ENCODE measurements at regions not wholly inside any gene's neighbourhood (a gene's known extent, or its start where the extent isn't known, plus 50 kb on each side); places are given as distances from the start of the nearest gene placed in this dataset.

DNA sequence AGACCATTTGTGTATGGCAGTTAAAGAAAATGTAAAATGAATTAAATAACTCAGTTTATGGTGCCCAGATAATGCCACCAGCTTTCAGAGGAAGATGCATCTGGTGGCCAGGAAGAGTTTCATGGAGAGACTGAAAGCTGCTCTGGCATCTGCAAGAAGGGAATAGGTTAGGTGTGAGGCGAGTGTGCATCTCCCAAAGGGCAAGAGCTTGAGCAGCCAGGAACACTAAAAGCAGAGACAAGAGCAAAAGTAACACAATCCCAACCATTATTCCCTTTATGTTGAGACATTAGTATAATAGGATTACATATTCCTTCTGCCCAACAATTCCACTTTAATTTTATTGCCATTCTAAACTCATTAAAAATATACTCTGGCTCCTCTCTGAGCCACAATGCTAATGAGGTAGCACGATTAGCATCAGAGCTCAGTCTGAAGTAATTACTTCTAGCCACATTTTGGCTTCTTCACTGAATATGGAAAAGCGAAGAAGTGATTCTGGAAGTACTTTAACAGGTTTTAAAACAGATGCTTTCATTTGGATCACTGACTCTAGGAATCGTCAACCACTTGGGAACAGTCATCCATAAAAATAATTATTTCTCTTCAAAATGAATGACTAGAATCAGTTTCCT lies 309.4 kb upstream of the TMTC1 start:
- H3K4me3 ChIP-seq (ENCODE audit: low read depth, low read length): no peak overlapping the region
- no peak for TF ChIP-seq CTCF (IDR thresholded peaks at IDR 0.05; ENCODE audit: insufficient read depth, low read depth, low read length)
- DNase-seq (ENCODE audit: low read depth): no peak

GRCh38 chr12:30090258-30090657 lies 306.5 kb upstream of the TMTC1 start:
- TF ChIP-seq CTCF (IDR thresholded peaks at IDR 0.05; ENCODE audit: insufficient read depth, low read depth, low read length): no peak
- no peak for DNase-seq (ENCODE audit: low read depth)
- H3K4me3 ChIP-seq (ENCODE audit: low read depth, low read length): no peak overlapping the region

DNA sequence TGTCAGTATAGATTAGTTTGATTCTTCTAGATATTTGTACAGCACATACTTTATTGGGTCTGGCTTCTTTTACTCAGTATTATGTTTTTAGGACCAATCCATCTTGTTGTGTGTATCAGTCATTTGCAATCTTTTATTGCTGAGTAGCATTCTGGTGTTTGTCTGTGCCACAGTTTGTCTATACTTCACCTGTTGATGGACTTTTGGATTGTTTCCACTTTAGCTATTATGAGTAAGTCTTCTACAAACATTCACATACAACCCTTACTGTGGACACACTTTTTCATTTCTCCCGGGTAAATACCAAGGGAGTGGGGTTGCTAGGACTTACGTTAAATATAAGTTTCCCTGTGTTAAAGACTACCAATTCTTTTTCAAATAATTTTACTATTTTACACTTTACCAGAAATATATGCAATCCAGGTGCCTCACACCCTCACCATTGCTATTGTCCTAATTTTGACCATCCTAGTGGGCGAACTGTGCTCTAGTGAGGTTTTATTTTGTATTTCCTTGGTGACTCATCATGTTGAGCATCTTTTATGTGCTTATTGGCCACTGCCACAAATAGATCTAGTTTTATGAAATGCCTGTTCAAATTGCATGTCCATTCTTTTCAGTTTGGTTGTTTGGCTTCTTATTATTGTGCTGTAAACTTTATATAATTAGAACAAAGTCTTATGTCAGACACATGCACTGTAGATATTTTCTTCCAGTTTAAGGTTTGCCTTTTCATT lies 304.7 kb upstream of the TMTC1 start:
- no peak for TF ChIP-seq CTCF (IDR thresholded peaks at IDR 0.05; ENCODE audit: insufficient read depth, low read depth, low read length)
- H3K4me3 ChIP-seq (ENCODE audit: low read depth, low read length): no peak overlapping the region
- no peak for DNase-seq (ENCODE audit: low read depth)

DNA sequence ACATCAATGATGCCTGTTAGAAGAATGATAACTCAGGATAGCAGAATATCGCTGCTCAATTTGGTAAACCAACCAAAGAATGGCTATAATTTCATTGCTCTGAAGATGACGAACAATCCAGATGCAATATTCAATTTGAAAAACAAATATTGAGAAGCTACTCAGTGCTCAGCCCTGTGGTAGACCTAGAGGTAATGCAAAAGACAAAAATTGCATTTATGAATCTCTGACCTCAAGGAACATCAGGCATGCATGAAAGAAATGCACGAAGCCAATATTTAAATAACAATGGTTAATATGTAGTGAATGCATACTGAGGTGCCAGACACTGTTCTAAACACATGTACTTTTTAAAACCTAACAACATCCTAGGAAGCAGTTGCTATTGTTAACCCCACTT lies 298.6 kb upstream of the TMTC1 start:
- no peak for DNase-seq (ENCODE audit: low read depth)
- no peak overlapping the region for H3K4me3 ChIP-seq (ENCODE audit: low read depth, low read length)
- no peak for TF ChIP-seq CTCF (IDR thresholded peaks at IDR 0.05; ENCODE audit: insufficient read depth, low read depth, low read length)

- no peak overlapping the region for H3K4me3 ChIP-seq (ENCODE audit: low read depth, low read length)
- no peak for DNase-seq (ENCODE audit: low read depth)
- no peak for TF ChIP-seq CTCF (IDR thresholded peaks at IDR 0.05; ENCODE audit: insufficient read depth, low read depth, low read length)
These were observed 291.2 kb upstream of the TMTC1 start for GRCh38 chr12:30074916-30075315.

- no peak for TF ChIP-seq CTCF (IDR thresholded peaks at IDR 0.05; ENCODE audit: insufficient read depth, low read depth, low read length)
- H3K4me3 ChIP-seq (ENCODE audit: low read depth, low read length): no peak overlapping the region
- DNase-seq (ENCODE audit: low read depth): no peak
These were observed 289.1 kb upstream of the TMTC1 start for GRCh38 chr12:30072824-30073223.
